ENCODE measurements at regions not wholly inside any gene's neighbourhood (a gene's known extent, or its start where the extent isn't known, plus 50 kb on each side); places are given as distances from the start of the nearest gene placed in this dataset.
"Not testable (repeated sequence)": the region's sequence is repeated elsewhere in the genome, so short reads cannot be mapped to it uniquely, and the experiment has no call there.

DNA sequence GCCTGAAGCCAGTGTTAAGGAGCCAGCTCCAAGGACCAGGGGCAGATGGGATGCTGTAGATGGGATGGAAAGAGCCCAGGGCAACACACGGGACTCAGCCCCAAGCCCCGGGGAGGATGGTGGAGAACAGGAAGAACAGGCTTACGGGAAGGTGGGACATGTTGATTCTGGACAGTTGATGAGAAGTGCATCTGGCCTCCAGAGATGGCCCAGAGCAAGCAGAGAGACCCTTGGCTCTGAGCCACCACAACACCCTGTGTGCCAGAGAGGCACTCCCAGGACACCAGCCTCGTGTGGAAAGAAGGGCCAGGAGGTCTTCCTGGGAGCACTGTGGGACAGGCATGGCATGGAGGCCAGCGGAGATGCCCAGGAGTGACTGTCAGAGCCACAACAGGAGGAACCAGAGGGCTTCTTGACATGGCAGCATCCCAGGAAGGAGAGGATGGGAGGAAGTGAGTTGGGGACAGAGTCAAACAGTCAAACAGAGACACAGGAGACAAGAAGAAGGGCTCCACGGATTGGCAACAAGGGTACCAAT, 156.3 kb upstream of the MVB12B start:
- no peak for DNase-seq (ENCODE audit: low read depth)

DNA sequence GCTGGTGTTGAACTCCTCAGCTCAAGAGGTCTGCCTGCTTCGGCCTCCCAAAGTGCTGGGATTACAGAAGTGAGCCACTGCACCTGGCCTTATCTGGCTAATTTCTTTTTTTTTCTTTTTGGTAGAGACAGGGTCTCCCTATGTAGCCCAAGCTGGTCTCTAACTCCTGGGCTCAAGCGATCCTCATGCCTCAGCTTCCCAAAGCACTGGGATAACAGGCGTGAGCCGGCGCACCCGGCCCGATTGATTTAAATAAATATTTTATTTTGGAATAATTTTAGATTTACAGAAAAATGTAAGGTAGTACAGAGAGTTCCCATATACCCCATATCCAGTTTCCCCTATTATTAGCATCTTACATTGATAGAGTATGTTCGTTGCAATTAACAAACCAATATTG, 155.0 kb upstream of the MVB12B start:
- no peak for DNase-seq (ENCODE audit: low read depth)

DNA sequence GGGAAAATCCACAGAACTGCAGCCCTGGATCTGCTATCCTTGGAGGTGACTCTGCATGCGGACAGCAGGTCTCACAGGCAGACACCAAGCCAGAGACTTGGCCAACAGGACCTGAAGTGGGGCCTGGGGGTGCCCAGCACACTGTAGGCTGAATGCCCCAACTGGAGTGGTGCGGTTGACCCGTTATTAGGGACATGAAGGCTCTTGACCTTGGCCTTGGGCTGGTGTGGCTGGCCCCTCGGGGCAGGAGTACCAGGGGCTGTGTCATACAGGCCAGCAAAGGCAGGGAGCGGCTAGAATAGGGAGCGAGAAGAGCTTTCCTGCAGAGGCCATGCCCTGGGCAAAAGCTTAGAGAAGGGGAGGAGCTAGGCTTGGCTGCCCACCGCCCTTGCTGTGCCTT, 153.2 kb upstream of the MVB12B start:
- DNase-seq (ENCODE audit: low read depth) = no peak

DNA sequence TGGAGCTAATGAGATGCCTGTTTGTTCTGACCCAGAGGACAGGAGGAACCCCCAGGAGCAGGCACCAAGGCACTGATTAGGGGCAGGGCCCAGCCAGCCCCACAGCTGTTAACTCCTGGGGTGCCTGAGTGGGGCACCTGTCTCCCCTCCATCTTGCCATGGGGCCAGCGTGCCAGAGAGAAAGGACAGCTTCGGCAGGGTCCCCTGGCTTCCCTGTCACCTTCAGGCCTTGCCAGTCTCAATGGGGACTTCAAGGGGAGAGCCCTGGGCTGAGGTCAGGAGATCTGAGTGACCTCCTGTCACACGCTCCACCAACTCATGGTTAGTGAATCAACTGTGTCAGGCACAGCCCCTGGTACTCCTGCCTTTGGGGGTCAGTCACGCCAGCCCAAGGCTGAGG, 152.7 kb upstream of the MVB12B start:
- DNase-seq (ENCODE audit: low read depth) = no peak

DNA sequence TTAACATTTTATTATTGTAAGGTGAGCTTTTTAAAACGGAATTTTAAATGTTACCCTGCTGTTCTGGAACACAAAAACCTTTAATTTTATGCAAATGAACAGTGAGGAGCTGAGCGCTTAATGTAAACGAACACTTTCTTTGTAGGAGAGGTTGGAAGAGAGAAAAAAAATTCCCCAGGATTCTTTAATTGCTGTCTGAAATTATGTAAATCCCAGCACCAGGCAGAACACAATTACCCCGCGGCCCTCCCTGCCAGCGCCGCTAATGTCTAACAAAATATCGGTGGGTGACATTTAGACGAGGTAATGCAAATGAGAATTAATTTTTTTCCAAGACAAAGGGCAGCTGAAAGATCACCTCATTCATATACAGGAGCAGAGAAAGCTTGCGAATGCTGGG, 143.4 kb upstream of the MVB12B start:
- no peak for DNase-seq (ENCODE audit: low read depth)

DNA sequence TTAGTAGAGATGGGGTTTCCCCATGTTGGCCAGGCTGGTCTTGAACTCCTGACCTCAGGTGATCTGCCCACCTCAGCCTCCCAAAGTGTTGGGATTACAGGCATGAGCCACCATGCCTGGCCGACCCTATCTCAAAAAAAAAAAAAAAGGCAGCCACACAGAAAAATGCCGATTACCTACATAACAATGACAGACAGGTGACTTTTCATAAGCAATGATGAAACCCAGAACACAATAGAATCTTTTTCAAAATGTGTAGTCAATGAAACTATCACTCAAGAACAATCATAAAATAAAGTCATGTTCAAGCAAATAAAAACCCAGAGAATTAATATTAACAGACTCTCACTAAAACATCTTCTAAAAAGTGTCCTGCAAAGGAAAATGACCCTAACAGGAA, 135.6 kb upstream of the MVB12B start:
- DNase-seq (ENCODE audit: low read depth) = not testable (repeated sequence)

DNA sequence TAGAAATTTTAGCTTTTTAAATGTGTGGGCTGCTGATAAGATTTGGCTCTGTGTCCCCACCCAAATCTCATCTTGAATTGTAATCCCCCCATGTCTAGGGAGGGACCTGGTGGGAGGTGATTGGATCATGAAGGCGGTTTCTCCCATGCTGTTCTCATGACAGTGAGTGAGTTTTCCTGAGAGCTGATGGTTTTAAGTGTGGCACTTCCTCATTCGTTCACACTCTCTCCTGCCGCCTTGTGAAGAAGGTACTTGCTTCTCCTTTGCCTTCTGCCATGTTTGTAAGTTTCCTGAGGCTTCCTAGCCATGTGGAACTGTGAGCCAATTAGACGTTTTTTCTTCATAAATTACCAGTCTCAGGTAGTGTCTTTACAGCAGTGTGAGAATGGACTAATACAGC, 127.8 kb upstream of the MVB12B start:
- DNase-seq (ENCODE audit: low read depth) = no peak

DNA sequence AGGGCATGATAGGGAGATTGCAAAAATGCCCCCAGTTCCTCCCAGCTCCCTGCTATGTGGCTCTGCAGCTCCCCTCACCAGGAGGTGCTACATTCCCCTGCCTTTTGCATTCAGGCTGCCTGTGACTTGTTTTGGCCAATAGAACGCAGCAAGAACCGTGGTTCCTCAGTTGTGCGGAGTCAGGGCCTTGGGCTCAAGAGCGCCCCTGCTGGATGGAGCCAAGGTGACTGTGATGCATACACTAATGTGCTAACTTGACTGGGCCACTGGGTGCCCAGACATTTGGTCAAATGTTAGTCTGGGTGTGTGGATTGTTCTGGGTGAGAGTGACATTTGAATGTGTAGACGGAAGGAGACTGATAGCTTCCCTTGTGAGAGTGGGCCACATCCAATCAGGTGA, 123.3 kb upstream of the MVB12B start:
- no peak for DNase-seq (ENCODE audit: low read depth)

DNA sequence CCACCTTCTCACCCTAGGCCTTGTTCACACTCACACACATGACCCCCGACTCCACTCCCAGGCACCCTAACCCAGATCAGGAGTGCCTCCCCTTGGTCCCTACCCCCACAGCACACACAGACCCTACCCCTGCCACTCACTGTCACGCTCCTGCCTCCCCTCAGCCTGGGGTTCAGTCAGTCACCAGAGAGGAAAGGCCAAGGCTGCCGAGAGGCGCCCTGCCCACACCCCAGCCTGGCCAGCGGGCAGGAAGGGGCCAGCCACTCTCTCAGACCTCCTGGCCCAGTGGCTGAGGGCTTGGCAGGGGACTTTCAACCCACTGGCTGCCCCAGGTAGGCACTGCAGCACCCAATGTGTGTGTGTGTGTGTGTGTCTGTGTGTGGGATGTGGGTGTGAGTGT, 122.4 kb upstream of the MVB12B start:
- no peak for DNase-seq (ENCODE audit: low read depth)

DNA sequence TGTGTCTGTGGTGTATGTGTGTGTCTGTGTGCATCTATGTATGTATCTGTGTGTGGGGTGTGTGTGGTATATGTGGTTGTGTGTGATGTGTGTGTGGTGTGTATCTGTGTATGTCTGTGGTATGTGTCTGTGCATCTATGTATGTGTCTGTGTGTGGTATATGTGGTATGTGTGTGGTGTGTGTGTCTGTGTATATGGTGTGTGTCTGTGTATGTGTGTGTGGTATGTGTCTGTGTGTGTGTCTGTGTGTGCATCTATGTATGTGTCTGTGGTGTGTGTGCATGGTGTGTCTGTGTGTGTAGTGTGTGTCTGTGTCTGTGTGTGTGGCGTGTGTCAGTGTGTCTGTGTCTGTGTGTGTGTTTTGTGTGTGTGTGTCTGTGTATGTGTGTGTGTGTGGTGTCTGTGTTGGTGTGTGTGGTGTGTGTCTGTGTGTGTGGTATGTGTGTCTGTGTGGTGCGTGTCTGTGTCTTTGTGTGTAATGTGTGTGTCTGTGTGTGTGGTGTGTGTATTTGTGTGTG, 121.9 kb upstream of the MVB12B start:
- DNase-seq (ENCODE audit: low read depth) = no peak

DNA sequence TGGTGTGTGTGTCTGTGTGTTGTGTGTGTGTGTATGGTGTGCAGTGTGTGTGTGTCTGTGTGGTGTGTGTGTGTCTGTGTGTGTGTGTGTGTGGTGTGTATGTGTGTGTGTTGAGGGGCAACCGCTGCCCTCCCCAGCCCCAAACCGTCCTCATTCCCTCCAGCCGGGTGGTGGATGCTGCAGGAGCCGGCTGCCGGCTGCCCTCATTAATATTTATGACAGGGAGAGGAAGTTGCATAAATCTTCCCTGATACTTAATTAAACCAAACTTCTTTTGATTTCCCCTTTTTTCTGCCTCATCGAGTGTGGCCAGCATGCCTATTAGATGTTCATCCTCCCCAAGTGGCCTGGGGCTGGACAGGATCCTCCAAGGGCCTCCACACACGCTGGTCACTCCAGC, 121.4 kb upstream of the MVB12B start:
- DNase-seq (ENCODE audit: low read depth) = no peak

DNA sequence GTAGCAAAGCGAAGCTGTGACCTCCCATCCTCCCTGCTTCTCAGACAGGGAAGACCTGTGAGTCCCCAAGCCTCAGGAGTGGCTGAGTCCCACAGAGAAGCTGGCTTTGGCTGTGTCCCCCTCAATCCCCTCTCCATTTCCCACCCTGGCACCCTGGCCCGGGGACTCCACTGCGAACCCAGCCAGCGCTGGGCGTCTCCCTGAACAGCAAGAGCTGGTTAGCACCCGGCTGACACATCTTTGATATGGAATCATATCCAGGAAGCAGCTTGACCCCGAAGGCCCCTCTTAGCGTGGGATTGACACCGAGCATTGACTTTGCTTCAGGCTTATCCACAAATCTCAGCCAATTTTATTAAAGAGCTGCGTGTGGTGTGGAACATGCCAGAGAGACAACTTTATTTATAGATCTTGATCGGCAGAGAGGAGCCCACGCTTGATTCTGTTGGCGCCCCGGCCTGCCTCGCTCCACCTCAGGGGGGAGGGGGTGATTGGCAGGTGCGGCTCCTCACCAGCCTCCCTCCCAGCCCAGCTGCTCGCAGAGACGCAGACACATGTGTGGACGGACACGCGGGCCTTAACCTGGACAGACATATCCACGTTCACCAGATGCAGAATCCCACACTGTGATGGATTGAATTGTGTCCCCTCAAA, 120.7 kb upstream of the MVB12B start:
- DNase-seq (ENCODE audit: low read depth) = no peak

DNA sequence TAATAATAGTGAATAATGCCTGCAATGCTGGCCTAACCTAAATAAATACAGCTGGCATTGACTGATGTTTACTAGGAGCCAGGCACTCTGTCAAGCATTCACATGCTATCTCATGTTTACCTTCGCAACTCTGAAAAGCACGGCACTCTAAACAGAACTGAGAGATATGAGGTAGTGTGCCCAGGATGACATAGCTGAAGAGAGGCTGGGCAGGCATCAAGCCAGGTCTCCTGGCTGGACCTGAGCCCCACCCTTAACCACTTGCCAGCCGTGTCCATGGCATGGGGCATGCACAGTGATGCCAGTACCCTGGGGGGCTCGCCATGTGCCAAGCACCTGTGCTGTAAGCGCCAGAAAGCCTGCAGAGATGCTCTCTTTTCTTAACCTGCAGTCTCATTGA, 119.4 kb upstream of the MVB12B start:
- DNase-seq (ENCODE audit: low read depth) = no peak

DNA sequence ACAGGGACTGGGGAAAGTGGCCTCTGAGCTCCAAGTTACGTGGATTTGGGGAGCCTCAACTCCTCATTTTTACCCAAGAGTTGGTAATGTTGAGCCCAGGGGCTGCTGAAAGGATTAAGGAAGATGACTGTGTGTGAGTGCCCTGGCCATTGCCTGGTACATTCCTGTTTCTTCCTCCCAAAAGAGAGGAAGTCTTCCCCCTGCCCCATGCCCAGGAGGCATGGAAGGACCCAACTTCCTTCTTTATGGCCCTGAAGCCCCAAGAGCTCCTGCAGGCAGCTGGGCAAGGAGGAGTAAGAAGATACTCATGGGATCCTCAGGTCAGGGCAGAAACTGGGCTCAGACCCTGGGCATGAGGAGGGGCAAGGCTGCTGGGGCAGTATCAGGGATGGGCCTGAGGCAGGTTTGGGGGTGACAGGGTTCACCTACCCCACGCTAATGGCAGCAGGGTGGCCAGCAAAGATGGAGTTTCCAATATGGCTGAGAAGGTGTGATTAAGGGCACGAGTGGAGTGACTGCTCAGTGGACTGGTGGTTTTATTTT, 118.3 kb upstream of the MVB12B start:
- no peak for DNase-seq (ENCODE audit: low read depth)

DNA sequence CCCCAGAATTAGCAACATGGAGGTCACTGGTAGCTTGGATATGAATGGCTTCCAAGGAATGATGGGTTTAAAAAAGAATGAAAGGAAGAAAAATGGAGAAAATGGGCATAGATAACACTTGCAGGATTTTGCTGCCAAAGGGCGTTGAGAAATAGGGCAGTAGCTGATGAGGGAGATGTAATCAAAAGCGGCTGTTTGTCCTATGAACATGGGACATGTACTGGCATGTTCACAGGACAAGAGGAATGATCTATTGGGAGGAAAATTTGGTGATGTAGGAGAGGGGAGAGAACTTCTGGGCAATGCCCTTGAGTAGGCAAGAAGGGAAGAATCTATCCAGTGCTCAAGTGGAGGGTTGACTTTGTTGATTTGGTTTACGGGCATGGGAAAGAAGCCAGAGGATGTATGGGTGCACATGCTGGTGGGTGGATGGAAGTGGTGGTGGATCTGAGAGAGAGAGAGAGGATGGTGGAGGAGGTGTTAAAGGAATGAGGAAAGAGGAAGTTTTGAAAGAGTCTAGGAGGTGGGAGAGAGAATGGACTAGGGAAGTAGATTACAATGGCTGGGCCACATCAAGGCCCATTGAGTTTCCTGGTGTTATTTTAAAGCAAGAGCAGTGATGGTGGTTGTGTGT, 115.1 kb upstream of the MVB12B start:
- DNase-seq (ENCODE audit: low read depth) = no peak

DNA sequence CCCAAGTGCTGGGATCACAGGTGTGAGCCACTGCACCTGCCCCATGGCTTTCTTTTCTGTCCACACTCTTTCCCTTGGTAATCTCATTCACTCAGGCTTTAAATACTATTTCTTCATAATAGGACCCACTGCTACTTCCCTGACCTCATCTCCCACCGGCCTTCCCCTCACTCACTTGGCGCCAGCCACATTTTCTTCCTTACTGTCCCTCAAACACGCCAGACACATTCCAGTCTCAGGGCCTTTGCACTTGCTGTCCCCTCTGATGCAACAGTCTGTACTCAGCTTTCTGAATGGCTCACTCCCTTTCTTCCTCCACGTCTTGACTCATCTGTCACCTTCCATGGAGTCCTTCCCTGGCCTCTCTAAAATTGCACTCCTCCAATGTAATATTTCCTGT, 111.1 kb upstream of the MVB12B start:
- DNase-seq (ENCODE audit: low read depth) = no peak

DNA sequence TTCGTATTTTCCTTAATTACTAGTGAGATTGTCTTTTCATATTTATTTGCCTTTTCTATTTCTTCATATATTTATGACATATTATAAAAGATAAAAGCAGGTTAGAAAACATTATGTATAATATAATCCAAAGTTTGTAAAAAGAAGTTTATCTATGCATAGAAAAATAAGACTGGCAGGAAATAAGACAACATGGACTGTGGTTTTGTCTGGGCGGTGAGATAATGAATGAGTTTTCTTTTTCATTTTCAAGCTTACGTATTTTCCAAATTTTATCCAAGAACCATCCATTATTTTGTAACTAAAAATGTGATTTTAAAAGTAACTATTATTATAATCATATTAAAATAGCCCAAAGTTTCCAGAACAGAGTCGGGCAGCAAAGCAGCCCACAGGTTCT, 109.8 kb upstream of the MVB12B start:
- no peak for DNase-seq (ENCODE audit: low read depth)

DNA sequence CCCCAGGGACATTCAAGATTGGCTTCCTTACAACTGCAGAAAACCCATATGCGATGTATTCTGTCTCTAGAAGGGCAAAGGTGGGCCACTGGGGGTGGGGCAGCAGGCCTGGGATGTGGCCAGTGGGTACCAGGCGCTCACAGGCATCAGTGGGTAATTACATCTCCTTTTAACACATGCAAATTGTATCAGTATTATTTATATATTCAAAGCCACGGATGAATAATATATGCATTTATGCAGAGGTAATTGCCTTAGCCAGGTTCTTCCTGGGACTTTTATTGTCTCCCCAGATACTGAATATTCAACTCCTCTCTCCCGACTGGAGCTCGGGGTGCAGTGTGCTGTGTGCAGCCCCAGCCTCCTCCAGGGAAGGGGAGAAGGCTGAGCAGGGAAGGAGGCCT, 109.4 kb upstream of the MVB12B start:
- no peak for DNase-seq (ENCODE audit: low read depth)

DNA sequence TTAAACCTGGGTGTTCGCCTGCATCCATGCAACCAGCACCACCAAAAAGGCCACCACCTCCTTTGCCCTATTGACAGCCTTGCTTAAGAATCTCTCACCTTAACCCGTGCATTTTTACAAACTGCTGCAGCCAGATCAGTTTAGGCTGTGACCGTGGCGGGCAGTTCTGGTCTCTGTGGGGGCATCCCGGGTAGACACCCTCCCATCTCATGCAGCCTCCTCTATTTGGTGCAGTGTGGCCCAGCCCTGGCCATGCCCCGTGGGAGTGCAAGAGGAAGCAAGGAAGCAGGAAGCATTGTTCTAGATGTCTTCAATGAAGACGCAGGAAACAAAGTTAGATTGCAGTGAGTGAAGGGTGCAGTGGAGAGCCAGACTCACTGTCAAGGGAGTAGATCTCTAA, 108.8 kb upstream of the MVB12B start:
- DNase-seq (ENCODE audit: low read depth) = no peak

DNA sequence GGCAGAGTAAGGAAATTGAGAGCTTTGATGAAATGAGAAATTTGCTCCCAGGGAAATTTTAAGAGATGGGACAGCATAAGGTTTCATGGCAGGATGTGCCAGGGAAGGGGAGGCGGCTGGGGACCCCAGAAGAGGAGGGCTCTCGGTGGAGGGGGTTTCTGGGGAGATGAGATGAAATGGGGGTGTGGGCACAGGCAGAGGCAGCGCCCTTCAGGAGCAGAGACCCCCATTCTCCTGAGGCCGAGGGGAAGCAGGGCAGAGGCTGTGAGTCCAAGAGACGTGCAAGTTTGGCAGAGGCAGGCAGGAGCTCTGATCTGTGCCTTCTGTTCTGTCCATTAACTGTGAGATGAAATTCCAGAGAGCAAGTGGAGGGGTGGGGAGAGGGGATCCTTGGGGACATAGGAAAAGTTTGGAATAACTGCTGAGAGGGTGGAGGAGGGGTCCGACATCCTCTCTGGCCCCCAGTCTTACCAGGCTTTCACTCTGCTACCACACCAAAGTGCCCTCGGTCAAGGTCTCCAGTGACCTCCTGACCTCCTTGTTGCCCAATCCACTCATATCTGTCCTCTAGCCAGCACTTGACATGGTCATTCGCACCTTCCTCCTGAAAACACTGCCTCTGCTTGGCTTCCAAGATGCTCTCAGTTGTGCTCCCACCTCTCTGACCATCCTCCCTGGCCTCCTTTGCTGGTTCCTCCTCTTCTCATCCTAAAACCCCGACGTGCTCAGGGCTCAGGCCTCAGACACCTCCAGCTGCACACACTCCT, 108.1 kb upstream of the MVB12B start:
- no peak for DNase-seq (ENCODE audit: low read depth)

DNA sequence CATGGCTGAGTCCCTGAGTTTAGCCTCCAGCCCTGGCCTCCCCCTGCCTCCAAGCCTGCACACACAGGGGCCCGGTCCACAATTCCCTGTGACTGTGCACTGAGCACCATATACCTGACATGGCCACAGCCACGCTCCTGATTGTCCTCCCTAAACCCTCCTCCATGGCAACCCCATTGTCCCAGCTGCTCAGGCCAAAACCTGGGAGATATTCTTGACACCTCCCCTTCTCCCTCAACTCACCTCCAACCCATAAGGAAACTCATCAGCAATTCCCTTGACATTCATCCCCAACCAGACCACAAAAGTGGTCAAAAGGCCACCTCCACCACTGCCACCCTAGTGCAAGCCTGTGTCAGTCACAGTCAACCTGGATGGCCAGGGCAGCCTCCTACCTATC, 107.5 kb upstream of the MVB12B start:
- no peak for DNase-seq (ENCODE audit: low read depth)

DNA sequence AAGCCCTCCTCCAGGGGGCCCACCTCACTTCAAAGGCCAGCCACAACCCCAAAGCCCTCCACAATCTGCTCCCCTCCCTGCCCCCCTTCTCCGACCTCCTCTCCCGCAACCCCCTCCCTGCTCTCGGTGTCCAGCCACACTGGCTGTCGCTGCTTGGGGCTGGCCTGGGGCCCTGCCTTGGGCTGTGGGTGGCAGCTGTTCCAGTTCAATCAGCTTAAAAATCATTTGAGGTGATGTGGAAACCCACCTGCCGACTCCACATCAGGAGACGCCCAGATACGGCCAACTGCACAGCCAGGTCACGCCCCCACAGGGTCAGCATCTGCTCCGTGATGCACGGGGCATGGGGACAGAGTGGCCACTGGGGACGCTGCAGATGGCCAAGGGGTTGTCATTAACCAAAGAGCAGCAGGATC, 107.0 kb upstream of the MVB12B start:
- DNase-seq (ENCODE audit: low read depth) = no peak

DNA sequence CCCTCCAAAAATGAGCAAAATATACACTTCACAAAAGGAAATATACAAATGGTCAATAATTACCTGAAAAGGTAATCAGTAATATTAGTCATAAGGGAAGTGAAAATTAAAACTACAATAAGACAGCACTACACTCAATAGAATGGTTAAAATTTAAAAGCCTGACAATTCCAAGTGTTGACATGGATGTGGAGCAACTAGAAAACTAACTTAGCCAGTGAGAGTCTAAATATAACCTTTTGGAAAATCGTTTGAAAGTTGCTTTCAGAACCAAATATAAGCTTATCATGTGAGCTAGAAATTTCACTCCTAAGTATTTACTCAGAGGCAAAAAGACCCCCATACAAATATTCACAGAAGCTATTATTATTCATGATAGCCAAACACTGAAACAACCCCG, 105.1 kb upstream of the MVB12B start:
- DNase-seq (ENCODE audit: low read depth) = no peak

Measured in Daoy (cell line).